ENCODE measurements at regions not wholly inside any gene's neighbourhood (a gene's known extent, or its start where the extent isn't known, plus 50 kb on each side); places are given as distances from the start of the nearest gene placed in this dataset.

GRCh38 chr1:58005212-58005611, 541.3 kb downstream of the OMA1 start:
- no peak overlapping the region for H3K27ac ChIP-seq (ENCODE audit: low read depth in 2 of 2, low read length in 1 of 2)
- no peaks in the 10 kb centered on the region for H3K9me2 ChIP-seq
- POLR2A ChIA-PET, result interaction anchor here (0.7 kb wide), 1 partner anchor 34 kb away, joined by 3 read pairs; no protein-coding TSS in a partner anchor
- TF ChIP-seq REST (IDR thresholded peaks at IDR 0.05; ENCODE audit: low read depth, low read length) (no peak), GATA2 (CRISPR knock-in tag; IDR thresholded peaks at IDR 0.05) (no peak), TEAD4 (IDR thresholded peaks at IDR 0.05; ENCODE audit: borderline replicate concordance, insufficient read depth) (no peak), RAD21 (IDR thresholded peaks at IDR 0.05; ENCODE audit: low read length) (no peak), JUND (IDR thresholded peaks at IDR 0.05) (no peak), RXRA (IDR thresholded peaks at IDR 0.05; ENCODE audit: borderline replicate concordance, low read depth) (no peak), FOXM1 (IDR thresholded peaks at IDR 0.05; ENCODE audit: low read depth) (no peak)
- H3F3A ChIP-seq (replicated peaks; ENCODE audit: insufficient read depth), result no peaks in the 10 kb centered on the region
- H3K4me1 ChIP-seq (ENCODE audit: control insufficient read depth in 1 of 2, insufficient read depth in 2 of 2, low read depth in 1 of 2, low read length in 1 of 2), result peaks cover 0 to 9% of the 10 kb centered on the region in 2 experiments; a peak in 2 of 4 replicates
- no peaks in the 10 kb centered on the region for H3K9me3 ChIP-seq
- H3K36me3 ChIP-seq (replicated peaks in 1 of 2; ENCODE audit: control insufficient read depth in 1 of 2, insufficient read depth in 2 of 2, low read length in 1 of 2), result no peaks in the 10 kb centered on the region
- no peak for DNase-seq
- H2AFZ ChIP-seq (ENCODE audit: low read depth), result no peak overlapping the region
- no peak overlapping the region for H3K4me3 ChIP-seq (ENCODE audit: low read depth in 2 of 2, low read length in 1 of 2)
- no peaks in the 10 kb centered on the region for H3K27me3 ChIP-seq (ENCODE audit: insufficient read depth)
- H3K79me2 ChIP-seq (ENCODE audit: insufficient read depth), result no peaks in the 10 kb centered on the region
- CTCF ChIA-PET, result interaction anchor here (0.6 kb wide), 1 partner anchor 23 kb away, joined by 3 read pairs; no protein-coding TSS in a partner anchor
- H4K20me1 ChIP-seq (ENCODE audit: insufficient read depth), result no peaks in the 10 kb centered on the region
- no peak overlapping the region for H3K9ac ChIP-seq
- WGBS (ENCODE audit: low lambda C conversion rate), result 28% methylated on average over 2 of the region's 2 CpGs
- no peak overlapping the region for H3K4me2 ChIP-seq

- DNase-seq, result no peak
- peaks cover 0 to 9% of the 10 kb centered on the region in 2 experiments; a peak in 2 of 4 replicates for H3K4me1 ChIP-seq (ENCODE audit: control insufficient read depth in 1 of 2, insufficient read depth in 2 of 2, low read depth in 1 of 2, low read length in 1 of 2)
- H3F3A ChIP-seq (replicated peaks; ENCODE audit: insufficient read depth), result no peaks in the 10 kb centered on the region
- no peak for TF ChIP-seq FOXJ3 (CRISPR knock-in tag; IDR thresholded peaks at IDR 0.05)
- TF ChIP-seq FOXM1 (IDR thresholded peaks at IDR 0.05; ENCODE audit: low read depth), result no peak
- no peak for TF ChIP-seq CTCF (IDR thresholded peaks at IDR 0.05)
- no peak for TF ChIP-seq REST (IDR thresholded peaks at IDR 0.05; ENCODE audit: low read depth, low read length)
- TF ChIP-seq, protein P1, sequence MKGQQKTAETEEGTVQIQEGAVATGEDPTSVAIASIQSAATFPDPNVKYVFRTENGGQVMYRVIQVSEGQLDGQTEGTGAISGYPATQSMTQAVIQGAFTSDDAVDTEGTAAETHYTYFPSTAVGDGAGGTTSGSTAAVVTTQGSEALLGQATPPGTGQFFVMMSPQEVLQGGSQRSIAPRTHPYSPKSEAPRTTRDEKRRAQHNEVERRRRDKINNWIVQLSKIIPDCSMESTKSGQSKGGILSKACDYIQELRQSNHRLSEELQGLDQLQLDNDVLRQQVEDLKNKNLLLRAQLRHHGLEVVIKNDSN (IDR thresholded peaks at IDR 0.05; ENCODE audit: borderline replicate concordance, low read depth), result no peak
- TF ChIP-seq EP300 (IDR thresholded peaks at IDR 0.05; ENCODE audit: borderline replicate concordance in 1 of 2, low read depth in 1 of 2, low read length in 1 of 2), result no peak
- H3K36me3 ChIP-seq (replicated peaks in 1 of 2; ENCODE audit: control insufficient read depth in 1 of 2, insufficient read depth in 2 of 2, low read length in 1 of 2), result no peaks in the 10 kb centered on the region
- H3K4me2 ChIP-seq, result no peak overlapping the region
- no peak overlapping the region for H3K4me3 ChIP-seq (ENCODE audit: low read depth in 2 of 2, low read length in 1 of 2)
- no peak overlapping the region for H3K27ac ChIP-seq (ENCODE audit: low read depth in 2 of 2, low read length in 1 of 2)
- no peaks in the 10 kb centered on the region for H3K9me3 ChIP-seq
- POLR2A ChIA-PET, result no interaction called here
- H2AFZ ChIP-seq (ENCODE audit: low read depth), result no peak overlapping the region
- WGBS (ENCODE audit: low lambda C conversion rate), result 70% methylated on average over 3 of the region's 3 CpGs
- H4K20me1 ChIP-seq (ENCODE audit: insufficient read depth), result no peaks in the 10 kb centered on the region
- CTCF ChIA-PET, result interaction anchor here (0.6 to 1.1 kb wide), 2 partner anchors 9 to 39 kb away, joined by 3 read pairs; no protein-coding TSS in a partner anchor
- no peaks in the 10 kb centered on the region for H3K9me2 ChIP-seq
- no peaks in the 10 kb centered on the region for H3K79me2 ChIP-seq (ENCODE audit: insufficient read depth)
- H3K27me3 ChIP-seq (ENCODE audit: insufficient read depth), result no peaks in the 10 kb centered on the region
- no peak overlapping the region for H3K9ac ChIP-seq
Observed at GRCh38 chr1:58003988-58004387, 542.5 kb downstream of the OMA1 start.

Data from SK-N-SH (cell line).